ENCODE measurements at regions not wholly inside any gene's neighbourhood (a gene's known extent, or its start where the extent isn't known, plus 50 kb on each side); places are given as distances from the start of the nearest gene placed in this dataset.
"Not testable (repeated sequence)": the region's sequence is repeated elsewhere in the genome, so short reads cannot be mapped to it uniquely, and the experiment has no call there.

- no peak for TF ChIP-seq CTCF (IDR thresholded peaks at IDR 0.05; ENCODE audit: insufficient read depth, low read length)
- no peak for DNase-seq (ENCODE audit: low read depth)
- no peak overlapping the region for H3K4me3 ChIP-seq (ENCODE audit: low read depth, low read length)
Observed at GRCh38 chrX:121356139-121356849, 308.9 kb downstream of the GLUD2 start.

- no peak for TF ChIP-seq CTCF (IDR thresholded peaks at IDR 0.05; ENCODE audit: insufficient read depth, low read length)
Observed at GRCh38 chrX:121356850-121357171, 309.4 kb downstream of the GLUD2 start.

GRCh38 chrX:121360280-121360679 is 312.9 kb downstream of the GLUD2 start:
- H3K4me3 ChIP-seq (ENCODE audit: low read depth, low read length): no peak overlapping the region
- no peak for TF ChIP-seq CTCF (IDR thresholded peaks at IDR 0.05; ENCODE audit: insufficient read depth, low read length)
- DNase-seq (ENCODE audit: low read depth): no peak

More at GRCh38 chrX:121356850-121357171, 309.4 kb downstream of the GLUD2 start:
- no peak for DNase-seq (ENCODE audit: low read depth)
- H3K4me3 ChIP-seq (ENCODE audit: low read depth, low read length): no peak overlapping the region

- no peak overlapping the region for H3K4me3 ChIP-seq (ENCODE audit: low read depth, low read length)
- DNase-seq (ENCODE audit: low read depth): no peak
- TF ChIP-seq CTCF (IDR thresholded peaks at IDR 0.05; ENCODE audit: insufficient read depth, low read length): no peak
Observed at GRCh38 chrX:121365572-121366161, 318.3 kb downstream of the GLUD2 start.

- H3K4me3 ChIP-seq (ENCODE audit: low read depth, low read length): no peak overlapping the region
- DNase-seq (ENCODE audit: low read depth): no peak
- TF ChIP-seq CTCF (IDR thresholded peaks at IDR 0.05; ENCODE audit: insufficient read depth, low read length): no peak
Observed at GRCh38 chrX:121374471-121374870, 327.1 kb downstream of the GLUD2 start.

GRCh38 chrX:121381915-121382314 is 334.5 kb downstream of the GLUD2 start:
- DNase-seq (ENCODE audit: low read depth); H3K4me3 ChIP-seq (ENCODE audit: low read depth, low read length): not testable (repeated sequence)

GRCh38 chrX:121389976-121390714 is 342.7 kb downstream of the GLUD2 start:
- no peak for TF ChIP-seq CTCF (IDR thresholded peaks at IDR 0.05; ENCODE audit: insufficient read depth, low read length)
- H3K4me3 ChIP-seq (ENCODE audit: low read depth, low read length): no peak overlapping the region
- DNase-seq (ENCODE audit: low read depth): peak; percentile 5

All from fibroblast of the aortic adventitia (primary cell).